Prostate gland (tissue), 2 donors: ENCODE measurements at regions not wholly inside any gene's neighbourhood (a gene's known extent, or its start where the extent isn't known, plus 50 kb on each side); places are given as distances from the start of the nearest gene placed in this dataset.
"Not testable (repeated sequence)": the region's sequence is repeated elsewhere in the genome, so short reads cannot be mapped to it uniquely, and the experiment has no call there.

ENCODE experiments used
- DNase-seq: peaks from one replicate; pipeline ENCODE4 v3.0.0-alpha.2; 2019; ENCODE audit warnings: low spot score
- H3K27ac ChIP-seq, 2 donors: fragments of 200-600 bp; sonication (generic); 2 replicates each; pipeline ENCODE4 v1.5.1; 2017 to 2019
- H3K27me3 ChIP-seq: fragments of 200-600 bp; sonication (generic); replicated peaks from 2 replicates; pipeline ENCODE4 v1.5.1; 2019; ENCODE audit not compliant: insufficient read depth
- H3K36me3 ChIP-seq, 2 donors: fragments of 200-600 bp; sonication (generic); 1 replicate in 1 of 2; 2 replicates in 1 of 2; pipeline versions ENCODE4 v1.5.1 to v1.8.1; 2017 to 2019
- H3K4me1 ChIP-seq: fragments of 200-600 bp; sonication (generic); replicated peaks from 2 replicates; pipeline ENCODE4 v1.5.1; 2019
- H3K4me3 ChIP-seq, 2 donors: fragments of 200-600 bp; sonication (generic); 2 replicates each; pipeline ENCODE4 v1.5.1; 2017 to 2019
- H3K9me3 ChIP-seq: fragments of 200-600 bp; sonication (generic); 2 replicates; pipeline ENCODE4 v1.5.1; 2017
- CTCF ChIP-seq, 4 experiments: fragments of 200-600 bp in 2 of 4; fragments of 450-650 bp in 2 of 4; sonication (generic) in 2 of 4; IDR thresholded peaks; 1 replicate in 3 of 4; 2 replicates in 1 of 4; pipeline ENCODE4 v1.5.1; 2016 to 2019; ENCODE audit warnings: antibody characterized with exemption in 4 of 4, mild to moderate bottlenecking in 2 of 4, moderate library complexity in 2 of 4
- POLR2A ChIP-seq: fragments of 450-650 bp; IDR thresholded peaks from one replicate; pipeline ENCODE4 v1.6.1; 2016; ENCODE audit warnings: antibody characterized with exemption, mild to moderate bottlenecking
- POLR2AphosphoS5 ChIP-seq: sonication (generic); formaldehyde crosslinking; IDR thresholded peaks from one replicate; pipeline ENCODE4 v1.6.1; 2017; ENCODE audit warnings: antibody characterized with exemption
- WGBS: methylation state at CpG from one replicate; pipeline ENCODE4 v1.1.5; 2018; 5-methylcytosine and 5-hydroxymethylcytosine counted together
- intact Hi-C: fragments of 100-400 bp; cut with DNase I; formaldehyde crosslinking; loops from one replicate; pipeline ENCODE4 v1.14.2; 2022

GRCh38 chr4:79134767-79135166, 191.1 kb downstream of the NAA11 start:
- intact Hi-C loops, result no loop called here
- Histone ChIP-seq H3K4me3 (no peak overlapping the region), H3K27me3 (no peaks in the 10 kb centered on the region), H3K36me3 (no peaks in the 10 kb centered on the region), H3K9me3 (no peaks in the 10 kb centered on the region), H3K27ac (no peak overlapping the region), H3K4me1 (no peaks in the 10 kb centered on the region)
- TF ChIP-seq POLR2AphosphoS5 (no peak), POLR2A (no peak), CTCF (IDR thresholded peaks at IDR 0.05) (no peak)
- no peak for DNase-seq

DNA sequence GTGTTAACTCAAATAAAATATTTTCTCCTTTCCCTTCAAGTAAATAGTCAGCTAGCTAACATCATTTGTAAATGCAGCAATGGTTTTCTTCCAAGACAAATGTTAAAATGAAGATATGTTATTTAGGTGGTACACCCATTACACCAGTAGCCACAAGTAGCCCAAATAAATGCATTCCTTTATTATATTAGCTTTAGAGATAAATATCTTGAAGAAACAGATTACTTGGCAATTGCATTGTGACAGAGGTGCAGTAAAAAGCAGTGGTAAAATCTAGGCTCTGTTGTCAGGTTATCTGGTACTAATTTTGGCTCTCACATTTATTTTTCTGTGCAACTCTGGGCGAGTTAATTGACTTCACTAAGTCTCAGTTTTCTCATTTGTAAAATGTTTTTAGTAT, 193.0 kb downstream of the NAA11 start:
- Histone ChIP-seq H3K27me3 (no peaks in the 10 kb centered on the region), H3K9me3 (no peaks in the 10 kb centered on the region), H3K36me3 (no peaks in the 10 kb centered on the region), H3K4me3 (no peak overlapping the region), H3K27ac (no peak overlapping the region), H3K4me1 (no peaks in the 10 kb centered on the region)
- TF ChIP-seq POLR2AphosphoS5 (peak; percentile 60), CTCF (IDR thresholded peaks at IDR 0.05) (no peak)
- WGBS, result 43% methylated on average over 1 of the region's 1 CpG
- DNase-seq, result no peak
- intact Hi-C loops, result no loop called here

DNA sequence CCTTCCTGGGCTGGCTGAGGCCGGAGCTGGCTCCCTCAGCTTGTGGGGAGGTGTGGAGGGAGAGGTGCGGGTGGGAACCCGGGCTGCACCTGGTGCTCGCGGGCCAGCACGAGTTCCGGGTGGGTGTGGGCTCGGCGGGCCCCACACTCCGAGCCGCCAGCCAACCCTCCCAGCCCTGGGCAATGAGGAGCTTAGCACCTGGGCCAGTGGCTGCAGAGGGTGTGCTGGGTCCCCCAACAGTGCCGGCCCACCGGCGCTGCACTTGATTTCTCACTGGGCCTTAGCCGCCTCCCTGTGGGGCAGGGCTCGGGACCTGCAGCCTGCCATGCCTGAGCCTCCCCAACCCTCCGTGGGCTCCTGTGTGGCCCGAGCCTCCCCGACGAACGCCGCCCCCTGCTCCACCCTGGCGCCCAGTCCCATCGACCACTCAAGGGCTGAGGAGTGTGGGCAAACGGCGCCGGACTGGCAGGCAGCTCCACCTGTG, 182.7 kb upstream of the PAQR3 start:
- Histone ChIP-seq H3K4me3 (no peak overlapping the region), H3K36me3 (no peaks in the 10 kb centered on the region), H3K9me3 (no peaks in the 10 kb centered on the region), H3K27ac (no peak overlapping the region), H3K27me3 (no peaks in the 10 kb centered on the region), H3K4me1 (no peaks in the 10 kb centered on the region)
- TF ChIP-seq POLR2A, result no peak
- TF ChIP-seq CTCF (IDR thresholded peaks at IDR 0.05), result no peak
- no peak for TF ChIP-seq POLR2AphosphoS5
- no peak for DNase-seq
- WGBS, result 97% methylated on average over 25 of the region's 27 CpGs
- intact Hi-C loops, result no loop called here

DNA sequence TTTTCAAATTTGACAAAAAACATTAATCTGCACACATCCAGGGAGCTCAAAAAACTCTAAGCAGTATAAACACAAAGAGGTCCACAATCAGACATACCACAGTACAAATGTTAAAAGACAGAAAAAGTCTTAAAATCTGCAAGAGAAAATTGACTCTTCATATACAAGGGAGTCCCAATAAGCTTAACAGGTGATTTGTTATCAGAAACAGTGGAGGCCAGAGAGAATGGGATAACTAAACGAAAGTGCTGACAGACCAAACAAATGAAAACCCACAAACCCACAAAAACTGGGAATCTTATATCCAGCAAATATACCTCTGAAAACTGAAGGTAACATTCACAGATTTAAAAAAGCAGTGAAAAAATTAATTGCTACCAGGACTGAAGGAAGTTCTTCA, 182.0 kb upstream of the PAQR3 start:
- no peak overlapping the region for H3K27ac ChIP-seq
- WGBS, result 93% methylated on average over 1 of the region's 1 CpG
- no peaks in the 10 kb centered on the region for H3K4me1 ChIP-seq
- intact Hi-C loops, result no loop called here
- no peak overlapping the region for H3K4me3 ChIP-seq
- H3K27me3 ChIP-seq, result no peaks in the 10 kb centered on the region
- TF ChIP-seq POLR2A (no peak), CTCF (IDR thresholded peaks at IDR 0.05) (no peak), POLR2AphosphoS5 (no peak)
- no peak for DNase-seq
- H3K36me3 ChIP-seq, result no peaks in the 10 kb centered on the region
- no peaks in the 10 kb centered on the region for H3K9me3 ChIP-seq

DNA sequence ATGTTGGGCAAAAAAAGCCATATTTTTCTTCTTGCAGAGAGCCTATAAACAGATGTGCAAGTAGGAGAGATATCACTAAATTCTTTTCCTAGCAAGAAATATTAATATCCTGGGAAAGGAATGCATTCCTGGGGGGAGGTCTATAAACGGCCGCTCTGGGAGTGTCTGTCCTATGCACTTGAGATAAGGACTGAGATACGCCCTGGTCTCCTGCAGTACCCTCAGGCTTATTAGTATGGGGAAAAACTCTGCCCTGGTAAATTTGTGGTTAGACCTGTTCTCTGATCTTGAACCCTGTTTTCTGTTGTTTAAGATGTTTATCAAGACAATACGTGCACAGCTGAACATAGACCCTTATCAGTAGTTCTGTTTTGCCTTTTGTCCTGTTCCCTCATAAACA, 177.8 kb upstream of the PAQR3 start:
- H3K27me3 ChIP-seq, H3K4me3 ChIP-seq, H3K27ac ChIP-seq, intact Hi-C loops, H3K36me3 ChIP-seq, H3K9me3 ChIP-seq, DNase-seq, H3K4me1 ChIP-seq: not testable (repeated sequence)
- WGBS, result 85% methylated on average over 4 of the region's 4 CpGs
